Prostate gland (tissue), 2 donors: ENCODE measurements at regions not wholly inside any gene's neighbourhood (a gene's known extent, or its start where the extent isn't known, plus 50 kb on each side); places are given as distances from the start of the nearest gene placed in this dataset.

Experiments
- DNase-seq: peaks from one replicate; pipeline ENCODE4 v3.0.0-alpha.2; 2019; ENCODE audit warnings: low spot score
- H3K27ac ChIP-seq, 2 donors: fragments of 200-600 bp; sonication (generic); 2 replicates each; pipeline ENCODE4 v1.5.1; 2017 to 2019
- H3K27me3 ChIP-seq: fragments of 200-600 bp; sonication (generic); replicated peaks from 2 replicates; pipeline ENCODE4 v1.5.1; 2019; ENCODE audit not compliant: insufficient read depth
- H3K36me3 ChIP-seq, 2 donors: fragments of 200-600 bp; sonication (generic); 1 replicate in 1 of 2; 2 replicates in 1 of 2; pipeline versions ENCODE4 v1.5.1 to v1.8.1; 2017 to 2019
- H3K4me1 ChIP-seq: fragments of 200-600 bp; sonication (generic); replicated peaks from 2 replicates; pipeline ENCODE4 v1.5.1; 2019
- H3K4me3 ChIP-seq, 2 donors: fragments of 200-600 bp; sonication (generic); 2 replicates each; pipeline ENCODE4 v1.5.1; 2017 to 2019
- H3K9me3 ChIP-seq: fragments of 200-600 bp; sonication (generic); 2 replicates; pipeline ENCODE4 v1.5.1; 2017
- POLR2A ChIP-seq: fragments of 450-650 bp; IDR thresholded peaks from one replicate; pipeline ENCODE4 v1.6.1; 2016; ENCODE audit warnings: antibody characterized with exemption, mild to moderate bottlenecking
- POLR2AphosphoS5 ChIP-seq: sonication (generic); formaldehyde crosslinking; IDR thresholded peaks from one replicate; pipeline ENCODE4 v1.6.1; 2017; ENCODE audit warnings: antibody characterized with exemption
- WGBS: methylation state at CpG from one replicate; pipeline ENCODE4 v1.1.5; 2018; 5-methylcytosine and 5-hydroxymethylcytosine counted together
- intact Hi-C: fragments of 100-400 bp; cut with DNase I; formaldehyde crosslinking; loops from one replicate; pipeline ENCODE4 v1.14.2; 2022
- TF ChIP-seq, protein P1 (sequence below), 4 experiments: fragments of 200-600 bp in 2 of 4; fragments of 450-650 bp in 2 of 4; sonication (generic) in 2 of 4; IDR thresholded peaks; 1 replicate in 3 of 4; 2 replicates in 1 of 4; pipeline ENCODE4 v1.5.1; 2016 to 2019; ENCODE audit warnings: antibody characterized with exemption in 4 of 4, mild to moderate bottlenecking in 2 of 4, moderate library complexity in 2 of 4

DNA sequence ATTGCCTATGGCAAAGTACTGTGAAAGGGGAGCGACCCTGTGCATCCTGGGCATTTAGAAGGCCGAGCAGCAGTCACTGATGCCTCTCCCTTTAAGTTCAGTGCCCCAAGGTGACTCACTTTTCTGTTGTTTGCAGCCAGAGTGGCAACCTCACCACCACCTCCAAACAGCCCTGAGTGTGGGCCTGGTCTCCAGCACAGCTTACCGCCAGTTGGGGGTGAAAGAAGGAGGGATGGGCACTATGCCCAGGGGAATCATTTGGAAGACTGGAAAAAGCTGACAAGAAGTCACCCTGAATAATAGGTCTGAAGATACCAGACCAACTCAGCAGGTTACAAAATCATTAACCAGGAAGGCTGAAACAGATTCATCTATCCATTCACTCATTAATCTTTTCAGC lies 571.8 kb downstream of the EPHB1 start:
- 86% methylated on average over 3 of the region's 3 CpGs for WGBS
- H3K36me3 ChIP-seq = no peaks in the 10 kb centered on the region
- intact Hi-C loops = no loop called here
- peaks cover 2% of the 10 kb centered on the region for H3K27me3 ChIP-seq
- DNase-seq = no peak
- TF ChIP-seq, protein P1, sequence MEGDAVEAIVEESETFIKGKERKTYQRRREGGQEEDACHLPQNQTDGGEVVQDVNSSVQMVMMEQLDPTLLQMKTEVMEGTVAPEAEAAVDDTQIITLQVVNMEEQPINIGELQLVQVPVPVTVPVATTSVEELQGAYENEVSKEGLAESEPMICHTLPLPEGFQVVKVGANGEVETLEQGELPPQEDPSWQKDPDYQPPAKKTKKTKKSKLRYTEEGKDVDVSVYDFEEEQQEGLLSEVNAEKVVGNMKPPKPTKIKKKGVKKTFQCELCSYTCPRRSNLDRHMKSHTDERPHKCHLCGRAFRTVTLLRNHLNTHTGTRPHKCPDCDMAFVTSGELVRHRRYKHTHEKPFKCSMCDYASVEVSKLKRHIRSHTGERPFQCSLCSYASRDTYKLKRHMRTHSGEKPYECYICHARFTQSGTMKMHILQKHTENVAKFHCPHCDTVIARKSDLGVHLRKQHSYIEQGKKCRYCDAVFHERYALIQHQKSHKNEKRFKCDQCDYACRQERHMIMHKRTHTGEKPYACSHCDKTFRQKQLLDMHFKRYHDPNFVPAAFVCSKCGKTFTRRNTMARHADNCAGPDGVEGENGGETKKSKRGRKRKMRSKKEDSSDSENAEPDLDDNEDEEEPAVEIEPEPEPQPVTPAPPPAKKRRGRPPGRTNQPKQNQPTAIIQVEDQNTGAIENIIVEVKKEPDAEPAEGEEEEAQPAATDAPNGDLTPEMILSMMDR (IDR thresholded peaks at IDR 0.05) = no peak
- no peak for TF ChIP-seq POLR2AphosphoS5
- TF ChIP-seq POLR2A = no peak
- H3K9me3 ChIP-seq = no peaks in the 10 kb centered on the region
- H3K27ac ChIP-seq = no peak overlapping the region
- H3K4me3 ChIP-seq = no peak overlapping the region
- H3K4me1 ChIP-seq = no peaks in the 10 kb centered on the region

DNA sequence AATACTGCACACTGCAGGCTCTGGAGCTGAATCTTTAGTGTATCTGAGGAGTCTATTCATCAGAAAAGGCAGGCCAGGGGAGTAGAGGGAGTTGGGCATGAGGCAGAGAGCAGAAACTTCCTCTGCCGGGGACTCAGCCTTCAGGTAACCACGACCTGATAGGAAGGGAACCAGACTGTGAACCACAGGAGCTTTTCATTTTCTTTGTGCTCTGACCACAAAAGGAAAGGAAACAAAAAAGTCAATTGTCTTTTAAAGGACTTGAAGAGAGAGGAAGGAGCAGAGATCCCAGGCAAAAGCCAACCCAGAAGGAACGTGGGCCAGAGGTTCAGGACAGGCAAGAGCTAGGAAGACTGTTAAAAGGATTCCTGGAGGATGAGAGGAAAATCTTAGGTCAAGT lies 573.3 kb downstream of the EPHB1 start:
- Histone ChIP-seq H3K36me3 (no peaks in the 10 kb centered on the region), H3K27me3 (peaks cover 7% of the 10 kb centered on the region), H3K27ac (no peak overlapping the region), H3K4me1 (no peaks in the 10 kb centered on the region), H3K4me3 (no peak overlapping the region), H3K9me3 (no peaks in the 10 kb centered on the region)
- 37% methylated on average over 3 of the region's 3 CpGs for WGBS
- DNase-seq = no peak
- no peak for TF ChIP-seq POLR2A
- no peak for TF ChIP-seq POLR2AphosphoS5
- TF ChIP-seq, protein P1 (IDR thresholded peaks at IDR 0.05) = no peak
- intact Hi-C loops = no loop called here

DNA sequence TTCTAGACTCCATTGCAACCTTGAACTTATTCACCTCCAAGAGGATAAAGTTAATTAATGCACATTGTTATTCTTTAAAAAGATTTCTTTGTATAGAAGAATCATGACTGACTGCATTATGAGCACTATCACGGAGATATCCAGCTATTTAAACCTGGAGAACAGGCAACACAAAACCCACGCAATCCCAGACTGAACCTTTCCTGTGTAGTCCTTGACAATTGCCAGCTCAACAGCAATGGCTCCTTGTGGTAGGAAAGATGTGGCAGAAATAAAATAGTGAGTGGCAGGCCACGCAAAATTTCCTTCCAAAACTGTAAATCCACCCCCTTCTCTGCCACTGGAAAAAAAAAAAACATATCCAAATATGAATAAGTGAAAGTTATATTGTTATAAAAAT lies 573.7 kb downstream of the EPHB1 start:
- no peak overlapping the region for H3K4me3 ChIP-seq
- 79% methylated on average over 3 of the region's 3 CpGs for WGBS
- no peaks in the 10 kb centered on the region for H3K4me1 ChIP-seq
- no peaks in the 10 kb centered on the region for H3K9me3 ChIP-seq
- peaks cover 7% of the 10 kb centered on the region for H3K27me3 ChIP-seq
- no peaks in the 10 kb centered on the region for H3K36me3 ChIP-seq
- intact Hi-C loops = no loop called here
- DNase-seq = no peak
- TF ChIP-seq POLR2A (no peak), POLR2AphosphoS5 (no peak)
- TF ChIP-seq, protein P1 (IDR thresholded peaks at IDR 0.05) = no peak
- no peak overlapping the region for H3K27ac ChIP-seq

DNA sequence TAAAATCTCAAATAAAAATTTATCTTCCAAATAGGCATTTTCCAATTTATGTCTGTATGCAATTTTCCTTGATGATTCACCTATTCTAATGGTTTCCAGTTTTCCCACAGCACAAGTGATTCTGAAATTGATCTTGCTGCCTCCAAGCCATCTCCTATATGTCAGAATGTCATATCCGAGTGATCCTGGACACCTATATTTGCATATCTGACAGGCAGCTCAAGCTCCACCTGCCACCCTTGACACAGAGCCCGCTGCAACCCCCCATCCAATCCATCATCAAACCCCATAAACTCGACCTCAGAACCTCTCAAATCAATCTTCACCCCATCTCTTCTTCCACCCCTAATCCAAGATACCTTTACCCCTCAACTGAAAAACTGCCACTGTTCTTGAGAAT lies 579.5 kb downstream of the EPHB1 start:
- WGBS = 75% methylated on average over 3 of the region's 3 CpGs

DNA sequence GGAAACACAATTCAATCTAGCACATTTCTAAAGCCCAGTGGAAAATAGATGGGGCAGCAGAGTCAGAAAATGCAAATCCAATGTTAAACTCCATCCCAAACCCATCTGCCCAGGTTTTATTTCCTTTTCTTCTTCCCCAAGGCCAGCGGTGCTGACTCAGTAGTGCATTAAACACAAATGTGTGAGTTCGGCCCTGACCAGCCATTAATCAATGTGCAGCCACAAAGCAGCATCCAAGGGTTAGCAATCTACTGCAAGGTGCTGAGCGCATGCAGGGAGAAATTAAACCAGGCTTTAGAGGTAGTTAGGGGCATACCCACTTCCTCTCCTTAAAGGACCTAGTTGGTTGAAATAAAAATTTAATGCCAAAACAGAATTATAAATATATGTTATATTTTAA lies 583.3 kb upstream of the PPP2R3A start:
- Histone ChIP-seq H3K4me1 (no peaks in the 10 kb centered on the region), H3K27ac (no peak overlapping the region), H3K4me3 (no peak overlapping the region), H3K27me3 (no peaks in the 10 kb centered on the region), H3K9me3 (no peaks in the 10 kb centered on the region), H3K36me3 (no peaks in the 10 kb centered on the region)
- DNase-seq = no peak
- 79% methylated on average over 3 of the region's 3 CpGs for WGBS
- intact Hi-C loops = no loop called here
- TF ChIP-seq, protein P1 (IDR thresholded peaks at IDR 0.05) = no peak
- no peak for TF ChIP-seq POLR2A
- no peak for TF ChIP-seq POLR2AphosphoS5

More for the DNA sequence above, 579.5 kb downstream of the EPHB1 start:
- no peaks in the 10 kb centered on the region for H3K36me3 ChIP-seq
- H3K9me3 ChIP-seq = no peaks in the 10 kb centered on the region
- intact Hi-C loops = no loop called here
- no peak overlapping the region for H3K27ac ChIP-seq
- H3K4me1 ChIP-seq = no peaks in the 10 kb centered on the region
- peaks cover 8% of the 10 kb centered on the region for H3K27me3 ChIP-seq
- no peak for DNase-seq
- TF ChIP-seq POLR2A (no peak), POLR2AphosphoS5 (no peak)
- TF ChIP-seq, protein P1 (IDR thresholded peaks at IDR 0.05) = no peak
- H3K4me3 ChIP-seq = no peak overlapping the region
